Pulmonary artery endothelial cell (primary cell): ENCODE measurements at regions not wholly inside any gene's neighbourhood (a gene's known extent, or its start where the extent isn't known, plus 50 kb on each side); places are given as distances from the start of the nearest gene placed in this dataset.
"Not testable (repeated sequence)": the region's sequence is repeated elsewhere in the genome, so short reads cannot be mapped to it uniquely, and the experiment has no call there.

Source experiments
- DNase-seq: peaks from one replicate; pipeline ENCODE4 v3.0.0-alpha.2; 2011; ENCODE audit warnings: low read depth, low spot score

GRCh38 chr11:122604621-122605020, 50.9 kb upstream of the UBASH3B start:
- no peak for DNase-seq

GRCh38 chr11:122601141-122602125, 54.1 kb upstream of the UBASH3B start:
- no peak for DNase-seq

- DNase-seq, result no peak
Measured at GRCh38 chr11:122600290-122600689, 55.2 kb upstream of the UBASH3B start.

GRCh38 chr11:122599434-122599833, 56.1 kb upstream of the UBASH3B start:
- DNase-seq, result no peak

- no peak for DNase-seq
Measured at GRCh38 chr11:122598971-122599370, 56.6 kb upstream of the UBASH3B start.

- DNase-seq, result no peak
Measured at GRCh38 chr11:122597511-122597910, 58.0 kb upstream of the UBASH3B start.

GRCh38 chr11:122594986-122595645, 60.4 kb upstream of the UBASH3B start:
- no peak for DNase-seq

GRCh38 chr11:122593473-122594420, 61.8 kb upstream of the UBASH3B start:
- DNase-seq, result no peak

GRCh38 chr11:122592641-122593040, 62.9 kb upstream of the UBASH3B start:
- no peak for DNase-seq

- DNase-seq, result no peak
Measured at GRCh38 chr11:122584670-122585069, 70.9 kb upstream of the UBASH3B start.

GRCh38 chr11:122580071-122580470, 75.5 kb upstream of the UBASH3B start:
- DNase-seq, result not testable (repeated sequence)

GRCh38 chr11:122578171-122578825, 77.2 kb upstream of the UBASH3B start:
- no peak for DNase-seq

- DNase-seq, result no peak
Measured at GRCh38 chr11:122572592-122572991, 82.9 kb upstream of the UBASH3B start.

- DNase-seq, result no peak
Measured at GRCh38 chr11:122563761-122564160, 91.8 kb upstream of the UBASH3B start.

GRCh38 chr11:122559734-122560382, 95.7 kb upstream of the UBASH3B start:
- DNase-seq, result no peak

- not testable (repeated sequence) for DNase-seq
Measured at GRCh38 chr11:122559218-122559617, 96.3 kb upstream of the UBASH3B start.

- not testable (repeated sequence) for DNase-seq
Measured at GRCh38 chr11:122557163-122557562, 98.4 kb upstream of the UBASH3B start.

GRCh38 chr11:122556605-122557004, 98.9 kb upstream of the UBASH3B start:
- no peak for DNase-seq

GRCh38 chr11:122538060-122538459, 117.5 kb upstream of the UBASH3B start:
- DNase-seq, result no peak

GRCh38 chr11:122524898-122525297, 130.6 kb upstream of the UBASH3B start:
- no peak for DNase-seq
